Neuronal stem cell (in vitro differentiated cells): ENCODE measurements at regions not wholly inside any gene's neighbourhood (a gene's known extent, or its start where the extent isn't known, plus 50 kb on each side); places are given as distances from the start of the nearest gene placed in this dataset.

ENCODE experiments used
- DNase-seq: peaks from one replicate; pipeline ENCODE4 v3.0.0-alpha.2; 2013; ENCODE audit warnings: low spot score
- H2AFZ ChIP-seq: one replicate; pipeline ENCODE4 v1.6.1; 2013; ENCODE audit warnings: mild to moderate bottlenecking, low read length, inconsistent platforms
- H2AK5ac ChIP-seq: 2 replicates; pipeline ENCODE4 v1.6.1; 2013; ENCODE audit warnings: low read depth, mild to moderate bottlenecking, inconsistent platforms, low read length, moderate library complexity, mixed read lengths
- H2BK120ac ChIP-seq: 2 replicates; pipeline ENCODE4 v1.6.1; 2013; ENCODE audit warnings: low read depth, mild to moderate bottlenecking, inconsistent platforms, low read length, moderate library complexity, mixed read lengths
- H2BK12ac ChIP-seq: one replicate; pipeline ENCODE4 v1.6.1; 2013; ENCODE audit warnings: low read length, inconsistent platforms
- H2BK15ac ChIP-seq: 2 replicates; pipeline ENCODE4 v1.6.1; 2013; ENCODE audit warnings: mild to moderate bottlenecking, low read length, inconsistent platforms, mixed read lengths
- H2BK5ac ChIP-seq: one replicate; pipeline ENCODE4 v1.6.1; 2013; ENCODE audit warnings: inconsistent platforms, mild to moderate bottlenecking, low read length, moderate library complexity
- H3K14ac ChIP-seq: one replicate; pipeline ENCODE4 v1.6.1; 2013; ENCODE audit warnings: low read length, inconsistent platforms
- H3K18ac ChIP-seq: 2 replicates; pipeline ENCODE4 v1.6.1; 2013; ENCODE audit warnings: low read length, inconsistent platforms
- H3K23ac ChIP-seq: 2 replicates; pipeline ENCODE4 v1.6.1; 2013; ENCODE audit warnings: low read depth, mild to moderate bottlenecking, mixed read lengths, low read length, inconsistent platforms; ENCODE audit not compliant: poor library complexity
- H3K27ac ChIP-seq: replicated peaks from 3 replicates; pipeline ENCODE4 v1.5.1; 2013; ENCODE audit warnings: low read length, inconsistent platforms
- H3K27me3 ChIP-seq, 3 experiments: 2 replicates each; pipeline ENCODE4 v1.6.1; 2013; ENCODE audit warnings: low read length in 3 of 3, mild to moderate bottlenecking in 2 of 3, inconsistent platforms in 1 of 3, low read depth in 1 of 3, mixed read lengths in 1 of 3, moderate library complexity in 1 of 3; ENCODE audit not compliant: control insufficient read depth in 3 of 3, insufficient read depth in 3 of 3
- H3K36me3 ChIP-seq, 2 donors: replicated peaks in 1 of 2; 2 replicates each; pipeline ENCODE4 v1.6.1; 2013; ENCODE audit warnings: low read length in 2 of 2; ENCODE audit not compliant: control insufficient read depth in 2 of 2, insufficient read depth in 2 of 2
- H3K4ac ChIP-seq: 2 replicates; pipeline ENCODE4 v1.6.1; 2013; ENCODE audit warnings: inconsistent platforms, mild to moderate bottlenecking, low read length, moderate library complexity
- H3K4me1 ChIP-seq, 2 donors: 1 replicate in 1 of 2; 2 replicates in 1 of 2; pipeline ENCODE4 v1.6.1; 2013; ENCODE audit warnings: low read length in 2 of 2, low read depth in 1 of 2; ENCODE audit not compliant: control insufficient read depth in 2 of 2, insufficient read depth in 1 of 2
- H3K4me2 ChIP-seq: one replicate; pipeline ENCODE4 v1.6.1; 2013; ENCODE audit warnings: mild to moderate bottlenecking, low read length, inconsistent platforms; ENCODE audit not compliant: insufficient read depth, poor library complexity, severe bottlenecking
- H3K4me3 ChIP-seq, 2 donors: 2 replicates each; pipeline ENCODE4 v1.5.1; 2013; ENCODE audit warnings: low read length in 2 of 2, mild to moderate bottlenecking in 2 of 2, inconsistent platforms in 1 of 2, moderate library complexity in 1 of 2
- H3K79me1 ChIP-seq: one replicate; pipeline ENCODE4 v1.6.1; 2013; ENCODE audit warnings: low read depth, mild to moderate bottlenecking, inconsistent platforms, low read length, moderate library complexity
- H3K9ac ChIP-seq: one replicate; pipeline ENCODE4 v1.6.1; 2013; ENCODE audit warnings: mild to moderate bottlenecking, low read depth, low read length, inconsistent platforms; ENCODE audit not compliant: poor library complexity
- H3K9me3 ChIP-seq, 2 donors: replicated peaks in 1 of 2; 2 replicates each; pipeline versions ENCODE3 to v1.6.1; 2013; ENCODE audit warnings: low read length in 2 of 2, mild to moderate bottlenecking in 2 of 2, inconsistent platforms in 1 of 2, low read depth in 1 of 2, mixed read lengths in 1 of 2, moderate library complexity in 1 of 2; ENCODE audit not compliant: control insufficient read depth in 2 of 2, insufficient read depth in 1 of 2
- H4K8ac ChIP-seq: one replicate; pipeline ENCODE4 v1.6.1; 2013; ENCODE audit warnings: low read depth, mild to moderate bottlenecking, inconsistent platforms, low read length, moderate library complexity
- H4K91ac ChIP-seq: one replicate; pipeline ENCODE4 v1.6.1; 2013; ENCODE audit warnings: low read length, low read depth, mild to moderate bottlenecking, inconsistent platforms; ENCODE audit not compliant: poor library complexity
- WGBS, 2 donors: extraction: QIAGEN DNeasy Blood & Tissue Kit; methylation state at CpG; one replicate each; pipeline ENCODE4 v1.1.7; 2013; ENCODE audit warnings: missing lambda C conversion rate in 2 of 2, mixed read lengths in 1 of 2; ENCODE audit not compliant: insufficient read length in 2 of 2, insufficient replicate concordance in 1 of 2; ENCODE audit errors: extremely low coverage in 2 of 2; 5-methylcytosine and 5-hydroxymethylcytosine counted together

DNA sequence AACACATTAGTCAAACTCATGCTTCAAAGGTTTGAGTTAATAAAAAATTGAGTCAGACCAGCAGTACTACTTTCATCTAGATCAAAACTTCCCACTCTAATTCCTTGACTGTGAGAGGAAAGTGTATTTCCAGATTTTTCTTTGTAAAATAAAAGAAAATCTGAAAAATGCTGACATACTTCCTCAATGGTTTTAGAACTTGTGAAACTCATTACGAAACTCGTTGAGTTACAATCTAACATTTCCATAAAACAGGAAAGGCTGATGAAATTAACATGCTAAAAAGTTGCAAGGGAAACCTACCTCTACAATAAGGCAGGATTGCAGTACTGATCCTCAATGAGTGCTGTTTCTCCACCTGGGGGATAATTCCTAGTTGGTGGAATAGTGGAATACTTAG, 217.8 kb upstream of the HCCS start:
- no peak for DNase-seq
- no peak overlapping the region for H4K91ac ChIP-seq
- no peak overlapping the region for H2BK12ac ChIP-seq
- no peaks in the 10 kb centered on the region for H3K4me1 ChIP-seq
- no peak overlapping the region for H3K4me3 ChIP-seq
- H3K27me3 ChIP-seq: no peaks in the 10 kb centered on the region
- no peak overlapping the region for H3K27ac ChIP-seq
- no peak overlapping the region for H2AK5ac ChIP-seq
- no peaks in the 10 kb centered on the region for H3K79me1 ChIP-seq
- H4K8ac ChIP-seq: no peak overlapping the region
- H3K9me3 ChIP-seq: no peaks in the 10 kb centered on the region
- no peak overlapping the region for H2BK5ac ChIP-seq
- H3K9ac ChIP-seq: no peak overlapping the region
- no peak overlapping the region for H3K14ac ChIP-seq
- H2BK120ac ChIP-seq: no peak overlapping the region
- H3K36me3 ChIP-seq: no peaks in the 10 kb centered on the region
- no peak overlapping the region for H3K4me2 ChIP-seq
- H2AFZ ChIP-seq: no peak overlapping the region
- no peak overlapping the region for H3K4ac ChIP-seq
- WGBS, 2 donors: no CpG with 5 or more reads among the region's 2 CpGs
- no peak overlapping the region for H3K23ac ChIP-seq
- no peak overlapping the region for H3K18ac ChIP-seq
- H2BK15ac ChIP-seq: no peak overlapping the region

DNA sequence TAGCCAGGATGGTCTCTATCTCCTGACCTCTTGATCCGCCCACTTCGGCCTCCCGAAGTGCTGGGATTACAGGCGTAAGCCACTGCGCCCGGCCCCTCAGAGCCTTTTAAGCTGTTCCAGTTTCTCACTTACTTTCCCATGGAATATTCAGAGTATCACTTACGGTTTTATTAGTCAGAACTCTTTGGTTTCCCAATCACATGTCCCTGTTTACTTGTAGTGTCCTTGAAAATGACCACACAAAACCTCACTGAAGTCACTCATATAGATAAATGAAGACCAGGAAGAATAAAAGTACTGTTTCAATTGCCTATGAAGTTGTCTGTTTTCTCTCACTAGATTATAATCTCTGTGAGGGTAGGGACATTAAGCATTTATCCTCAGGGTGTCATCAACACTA, 217.2 kb upstream of the HCCS start:
- Histone ChIP-seq H3K23ac (no peak overlapping the region), H3K9ac (no peak overlapping the region), H3K4me3 (no peak overlapping the region), H2BK12ac (no peak overlapping the region), H2AFZ (no peak overlapping the region), H3K4ac (no peak overlapping the region), H3K79me1 (no peaks in the 10 kb centered on the region), H3K27me3 (no peaks in the 10 kb centered on the region), H4K91ac (no peak overlapping the region), H3K4me1 (no peaks in the 10 kb centered on the region), H3K27ac (no peak overlapping the region), H3K4me2 (no peak overlapping the region), H3K9me3 (no peaks in the 10 kb centered on the region), H3K18ac (no peak overlapping the region), H2AK5ac (no peak overlapping the region), H4K8ac (no peak overlapping the region), H2BK15ac (no peak overlapping the region), H3K36me3 (no peaks in the 10 kb centered on the region), H2BK120ac (no peak overlapping the region), H2BK5ac (no peak overlapping the region), H3K14ac (no peak overlapping the region)
- DNase-seq: no peak
- WGBS, 2 donors: no CpG with 5 or more reads among the region's 7 CpGs

GRCh38 chrX:10897768-10898167, 213.4 kb upstream of the HCCS start:
- no peak overlapping the region for H2BK15ac ChIP-seq
- H3K4me2 ChIP-seq: no peak overlapping the region
- no peak overlapping the region for H2AK5ac ChIP-seq
- H3K23ac ChIP-seq: no peak overlapping the region
- H2BK12ac ChIP-seq: no peak overlapping the region
- no peaks in the 10 kb centered on the region for H3K4me1 ChIP-seq
- H3K9me3 ChIP-seq: no peaks in the 10 kb centered on the region
- no peak overlapping the region for H3K4ac ChIP-seq
- H2BK5ac ChIP-seq: no peak overlapping the region
- H3K9ac ChIP-seq: no peak overlapping the region
- H3K18ac ChIP-seq: no peak overlapping the region
- no peak overlapping the region for H3K4me3 ChIP-seq
- DNase-seq: no peak
- no peak overlapping the region for H2BK120ac ChIP-seq
- no peaks in the 10 kb centered on the region for H3K36me3 ChIP-seq
- no CpG with 5 or more reads among the region's 9 CpGs for WGBS, 2 donors
- no peak overlapping the region for H4K8ac ChIP-seq
- H2AFZ ChIP-seq: no peak overlapping the region
- no peak overlapping the region for H3K27ac ChIP-seq
- H4K91ac ChIP-seq: no peak overlapping the region
- no peaks in the 10 kb centered on the region for H3K27me3 ChIP-seq
- no peaks in the 10 kb centered on the region for H3K79me1 ChIP-seq
- H3K14ac ChIP-seq: no peak overlapping the region

DNA sequence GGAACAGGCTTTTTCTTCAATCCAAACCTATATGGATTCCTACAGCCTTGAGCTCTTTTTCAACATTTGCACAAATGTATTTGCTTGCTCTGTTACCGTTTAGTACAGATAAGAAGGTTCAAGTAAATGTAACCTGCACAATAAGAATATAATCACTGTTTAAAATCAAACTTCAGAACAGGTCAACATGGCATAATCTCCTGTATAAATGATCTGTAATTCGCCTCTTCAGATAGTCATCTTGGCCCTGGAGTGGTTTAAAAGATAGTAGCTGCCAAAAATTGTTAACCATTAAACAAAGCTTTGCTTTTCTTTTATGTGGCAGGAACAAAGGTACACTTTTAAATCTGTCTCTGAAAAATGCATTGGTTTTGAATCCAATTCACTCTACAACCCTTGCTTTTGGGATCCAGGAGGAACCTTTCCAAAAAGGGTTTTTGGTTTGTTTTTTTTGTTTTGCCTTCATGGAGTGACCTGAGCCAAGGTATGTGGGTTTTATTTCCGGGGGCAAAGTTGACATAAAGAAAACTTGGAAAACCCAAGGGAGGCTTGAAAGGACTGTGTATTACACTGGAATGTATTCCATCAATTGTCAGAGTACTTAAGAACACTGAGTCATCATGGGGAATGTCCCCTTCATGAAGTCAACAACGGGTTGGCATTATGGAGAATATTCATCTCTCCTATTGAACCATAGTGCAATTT, 210.4 kb upstream of the HCCS start:
- Histone ChIP-seq H3K14ac (no peak overlapping the region), H3K4me3 (no peak overlapping the region), H3K4me1 (no peaks in the 10 kb centered on the region), H2BK120ac (no peak overlapping the region), H3K27me3 (no peaks in the 10 kb centered on the region), H2AK5ac (no peak overlapping the region), H3K18ac (no peak overlapping the region), H2BK5ac (no peak overlapping the region), H2BK12ac (no peak overlapping the region), H3K36me3 (no peaks in the 10 kb centered on the region), H3K23ac (no peak overlapping the region), H3K9ac (no peak overlapping the region), H3K79me1 (no peaks in the 10 kb centered on the region), H4K8ac (no peak overlapping the region), H2BK15ac (no peak overlapping the region), H3K27ac (no peak overlapping the region), H3K9me3 (no peaks in the 10 kb centered on the region), H3K4me2 (no peak overlapping the region), H4K91ac (no peak overlapping the region), H2AFZ (no peak overlapping the region), H3K4ac (no peak overlapping the region)
- no peak for DNase-seq
- no CpG with 5 or more reads among the region's 4 CpGs for WGBS, 2 donors
